H7 (cell line): ENCODE measurements at regions not wholly inside any gene's neighbourhood (a gene's known extent, or its start where the extent isn't known, plus 50 kb on each side); places are given as distances from the start of the nearest gene placed in this dataset.

Experiments
- DNase-seq: peaks from one replicate; pipeline ENCODE4 v3.0.0; 2012
- H3K27me3 ChIP-seq: 2 replicates; pipeline ENCODE4 v1.6.0; 2011; ENCODE audit warnings: mild to moderate bottlenecking, low read length; ENCODE audit not compliant: control insufficient read depth, insufficient read depth
- H3K36me3 ChIP-seq: replicated peaks from 2 replicates; pipeline ENCODE4 v1.5.1; 2011; ENCODE audit warnings: low read length; ENCODE audit not compliant: control insufficient read depth, insufficient read depth
- H3K4me3 ChIP-seq: 2 replicates; pipeline ENCODE4 v1.5.1; 2011; ENCODE audit warnings: low read depth, mild to moderate bottlenecking, control low read depth, low read length, moderate library complexity; ENCODE audit not compliant: insufficient read depth

GRCh38 chr1:5451671-5452070 lies 540.6 kb downstream of the NPHP4 start:
- H3K27me3 ChIP-seq, result no peaks in the 10 kb centered on the region; the same call in 1 of the 2 replicates
- H3K36me3 ChIP-seq, result no peaks in the 10 kb centered on the region
- no peak overlapping the region for H3K4me3 ChIP-seq
- no peak for DNase-seq

GRCh38 chr1:5448486-5448885 lies 543.7 kb downstream of the NPHP4 start:
- Histone ChIP-seq H3K4me3 (no peak overlapping the region), H3K36me3 (no peaks in the 10 kb centered on the region), H3K27me3 (no peaks in the 10 kb centered on the region)
- DNase-seq, result peak; percentile 80

- DNase-seq, result no peak
- Histone ChIP-seq H3K27me3 (no peaks in the 10 kb centered on the region), H3K36me3 (no peaks in the 10 kb centered on the region), H3K4me3 (no peak overlapping the region)
These were observed 544.7 kb downstream of the NPHP4 start for GRCh38 chr1:5447503-5447960.

GRCh38 chr1:5444396-5444795 lies 547.8 kb downstream of the NPHP4 start:
- no peaks in the 10 kb centered on the region for H3K36me3 ChIP-seq
- H3K4me3 ChIP-seq, result no peak overlapping the region
- H3K27me3 ChIP-seq, result no peaks in the 10 kb centered on the region
- no peak for DNase-seq

- Histone ChIP-seq H3K36me3 (no peaks in the 10 kb centered on the region), H3K4me3 (no peak overlapping the region), H3K27me3 (no peaks in the 10 kb centered on the region)
- DNase-seq, result no peak
These were observed 555.4 kb downstream of the NPHP4 start for GRCh38 chr1:5436808-5437207.

- Histone ChIP-seq H3K36me3 (no peaks in the 10 kb centered on the region), H3K4me3 (no peak overlapping the region), H3K27me3 (no peaks in the 10 kb centered on the region)
- DNase-seq, result no peak
These were observed 556.8 kb downstream of the NPHP4 start for GRCh38 chr1:5435414-5435813.

GRCh38 chr1:5432436-5432835 lies 559.8 kb downstream of the NPHP4 start:
- no peaks in the 10 kb centered on the region for H3K27me3 ChIP-seq
- H3K36me3 ChIP-seq, result no peaks in the 10 kb centered on the region
- no peak for DNase-seq
- H3K4me3 ChIP-seq, result no peak overlapping the region

- no peaks in the 10 kb centered on the region for H3K36me3 ChIP-seq
- DNase-seq, result peak; percentile 58
- H3K27me3 ChIP-seq, result no peaks in the 10 kb centered on the region
- no peak overlapping the region for H3K4me3 ChIP-seq
These were observed 561.1 kb downstream of the NPHP4 start for GRCh38 chr1:5430911-5431697.

GRCh38 chr1:5430136-5430535 lies 562.1 kb downstream of the NPHP4 start:
- Histone ChIP-seq H3K4me3 (no peak overlapping the region), H3K36me3 (no peaks in the 10 kb centered on the region), H3K27me3 (no peaks in the 10 kb centered on the region)
- no peak for DNase-seq

GRCh38 chr1:5428351-5428750 lies 563.9 kb downstream of the NPHP4 start:
- DNase-seq, result no peak
- Histone ChIP-seq H3K4me3 (no peak overlapping the region), H3K36me3 (no peaks in the 10 kb centered on the region), H3K27me3 (no peaks in the 10 kb centered on the region)

GRCh38 chr1:5427026-5427613 lies 565.1 kb downstream of the NPHP4 start:
- no peaks in the 10 kb centered on the region for H3K36me3 ChIP-seq
- DNase-seq, result peak; percentile 65
- H3K27me3 ChIP-seq, result no peaks in the 10 kb centered on the region
- no peak overlapping the region for H3K4me3 ChIP-seq

GRCh38 chr1:5424802-5425703 lies 567.2 kb downstream of the NPHP4 start:
- DNase-seq, result peak; percentile 61
- Histone ChIP-seq H3K27me3 (peaks cover 2% of the 10 kb centered on the region), H3K36me3 (no peaks in the 10 kb centered on the region), H3K4me3 (no peak overlapping the region)

GRCh38 chr1:5423109-5423508 lies 569.1 kb downstream of the NPHP4 start:
- no peaks in the 10 kb centered on the region for H3K36me3 ChIP-seq
- H3K27me3 ChIP-seq, result peaks cover 2% of the 10 kb centered on the region
- no peak for DNase-seq
- H3K4me3 ChIP-seq, result no peak overlapping the region

- peaks cover 2% of the 10 kb centered on the region for H3K27me3 ChIP-seq
- no peak overlapping the region for H3K4me3 ChIP-seq
These were observed 572.7 kb downstream of the NPHP4 start for GRCh38 chr1:5419501-5419900.

More at GRCh38 chr1:5419501-5419900, 572.7 kb downstream of the NPHP4 start:
- DNase-seq, result no peak
- H3K36me3 ChIP-seq, result no peaks in the 10 kb centered on the region
